SW480 (cell line): ENCODE measurements at regions not wholly inside any gene's neighbourhood (a gene's known extent, or its start where the extent isn't known, plus 50 kb on each side); places are given as distances from the start of the nearest gene placed in this dataset.

ENCODE experiments used
- DNase-seq: peaks from one replicate; pipeline ENCODE4 v3.0.0-alpha.2; 2016; ENCODE audit warnings: low spot score

DNA sequence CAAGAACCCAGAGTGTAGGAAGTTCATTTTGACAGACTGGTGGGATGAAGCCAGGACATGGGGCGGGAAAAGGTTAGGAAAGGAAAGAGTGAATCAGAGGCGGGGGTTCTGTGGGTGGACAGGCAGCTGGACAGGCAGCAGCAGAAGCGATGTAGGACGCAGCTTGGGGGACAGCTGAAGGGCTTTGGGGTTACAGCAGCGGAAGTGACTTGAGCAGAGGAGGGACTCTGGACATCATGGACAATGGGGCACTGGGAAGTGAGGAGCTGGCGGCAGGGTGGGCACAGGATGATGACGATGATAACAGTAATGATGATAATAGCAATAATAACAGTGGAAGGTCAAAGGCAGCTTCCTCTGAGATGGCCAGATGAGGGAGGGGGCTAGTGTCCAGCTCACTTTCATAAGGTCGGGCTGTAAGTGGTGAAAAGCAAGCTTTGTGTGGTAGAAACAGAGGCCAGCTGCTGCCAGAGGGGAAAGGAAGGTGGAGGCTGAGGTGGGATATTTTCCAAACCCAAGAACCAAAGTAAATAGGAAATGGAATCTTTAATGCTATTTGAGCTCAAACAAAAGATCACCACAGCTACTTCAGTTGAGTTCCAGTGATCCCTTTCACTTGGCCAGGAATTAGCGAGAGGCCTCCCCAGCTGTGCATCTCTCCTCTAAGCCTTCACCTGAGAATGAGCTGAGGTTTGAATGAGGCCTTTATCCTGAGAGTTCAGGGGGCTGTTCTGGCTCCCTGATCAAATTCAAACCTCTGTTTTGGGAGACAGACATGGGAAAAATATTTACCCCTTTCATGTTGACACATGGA lies 433.5 kb downstream of the DHX35 start:
- no peak for DNase-seq

DNA sequence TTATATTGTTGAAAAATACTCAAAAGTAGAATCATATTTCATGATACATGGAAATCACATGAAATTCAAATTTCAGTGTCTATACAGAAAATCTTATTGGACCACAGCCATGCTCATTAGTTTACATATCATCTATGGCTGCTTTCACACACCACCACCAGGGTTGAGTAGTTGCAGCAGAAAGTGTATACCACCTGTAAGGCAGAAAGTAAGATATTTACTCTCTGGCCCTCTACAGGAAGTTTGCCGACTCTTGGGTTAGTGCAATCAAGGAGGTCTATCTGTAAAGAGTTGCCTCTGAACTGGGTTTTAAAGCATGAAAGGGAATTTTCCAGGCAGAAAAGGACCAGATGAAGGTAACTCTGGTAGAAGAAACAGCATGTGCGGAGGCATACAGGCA lies 432.3 kb downstream of the DHX35 start:
- DNase-seq = no peak

DNA sequence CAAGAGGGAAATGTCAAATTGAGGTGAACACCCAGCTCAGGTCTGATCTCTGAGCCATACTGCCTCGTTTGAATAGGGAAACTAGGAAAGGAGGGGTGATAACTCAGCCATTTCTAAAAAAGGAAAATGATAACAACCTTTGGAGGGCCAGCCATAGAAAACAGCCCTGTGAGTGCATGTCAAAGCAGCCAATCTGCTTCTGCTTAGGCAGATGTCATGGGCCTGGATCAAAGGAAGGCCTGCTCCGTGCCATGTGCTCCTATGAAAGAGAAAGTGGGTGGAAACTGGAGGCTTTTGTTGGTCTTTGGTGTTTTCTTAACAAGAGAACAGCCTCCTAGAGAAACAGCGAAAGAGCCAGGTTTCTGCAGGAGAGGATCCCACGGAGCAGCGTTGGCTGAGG lies 428.0 kb downstream of the DHX35 start:
- no peak for DNase-seq

DNA sequence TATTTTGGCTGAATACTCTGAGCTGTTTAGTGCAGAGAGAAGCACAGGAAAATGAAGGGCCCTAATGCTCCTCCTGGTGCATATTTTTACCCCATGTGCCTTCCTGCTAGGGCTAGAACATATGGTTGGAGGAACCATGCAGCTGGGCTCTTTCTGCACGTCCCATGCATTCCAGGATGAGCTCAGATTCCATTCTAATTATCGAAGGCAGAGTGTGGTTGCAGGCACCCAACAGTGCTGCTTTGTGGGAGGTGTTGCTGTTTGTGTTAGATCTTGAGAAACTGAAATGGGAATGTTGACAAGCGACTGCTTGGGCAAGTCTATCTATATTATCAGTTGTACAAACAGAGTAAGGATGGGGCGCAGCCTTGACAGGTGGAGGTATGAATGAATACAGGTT lies 419.5 kb downstream of the DHX35 start:
- DNase-seq = no peak

DNA sequence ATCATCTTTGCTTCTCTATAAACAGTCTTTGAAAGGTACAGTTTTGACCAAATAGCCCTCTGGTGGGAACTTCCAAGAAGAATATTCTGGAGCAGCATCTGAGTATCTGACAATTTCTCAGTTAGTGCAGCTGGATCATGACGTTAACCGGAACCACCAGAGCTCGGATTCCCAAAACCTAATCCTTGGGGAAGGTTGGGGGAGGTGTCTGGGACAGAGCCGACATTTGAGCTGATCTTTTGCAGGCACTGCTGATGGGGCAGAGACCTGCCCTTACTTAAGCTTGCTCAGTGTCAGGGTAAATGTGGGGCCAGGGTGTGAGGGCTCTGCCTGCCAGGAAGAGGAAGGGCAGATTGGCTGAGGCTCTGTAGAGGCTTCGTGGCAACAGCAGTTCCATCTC lies 416.6 kb downstream of the DHX35 start:
- no peak for DNase-seq

DNA sequence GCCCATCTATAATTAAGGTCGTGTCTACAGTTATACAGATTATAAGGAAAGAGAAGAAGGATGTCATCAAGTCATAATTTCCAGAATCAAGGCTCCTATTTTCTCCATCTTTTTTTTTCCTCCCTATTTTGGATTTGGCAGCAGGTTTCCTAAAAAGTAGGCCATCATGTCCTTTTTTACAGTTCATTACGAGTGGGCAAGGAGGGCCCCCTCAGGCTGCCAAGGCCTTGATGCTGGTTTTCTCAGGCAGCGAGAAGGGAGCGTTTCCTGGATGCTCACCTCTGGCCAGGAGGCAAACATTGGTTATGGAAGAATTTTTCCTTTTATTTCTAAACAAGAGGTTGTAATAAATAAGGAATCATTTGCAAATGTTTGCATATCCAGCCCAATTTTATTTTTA lies 414.6 kb downstream of the DHX35 start:
- DNase-seq = no peak

DNA sequence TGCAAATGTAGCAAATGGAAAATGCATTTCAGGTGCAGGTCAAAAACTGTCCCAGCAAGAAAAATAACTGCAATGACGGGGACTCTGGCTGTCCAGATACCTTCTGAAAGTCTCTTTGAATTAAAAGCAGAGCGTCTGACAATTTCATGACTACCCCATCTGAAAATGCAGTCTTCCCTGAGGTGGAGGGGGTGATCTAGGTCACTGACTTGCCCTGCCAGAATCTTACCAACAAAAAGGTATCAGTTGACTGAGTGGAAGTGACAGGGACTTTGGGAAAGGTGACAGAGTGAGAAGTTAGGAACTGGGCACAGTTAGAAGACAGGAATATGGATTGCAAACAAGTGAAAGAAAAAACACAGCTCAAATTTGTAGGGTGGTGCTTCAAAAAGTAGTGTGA lies 402.2 kb downstream of the DHX35 start:
- no peak for DNase-seq

DNA sequence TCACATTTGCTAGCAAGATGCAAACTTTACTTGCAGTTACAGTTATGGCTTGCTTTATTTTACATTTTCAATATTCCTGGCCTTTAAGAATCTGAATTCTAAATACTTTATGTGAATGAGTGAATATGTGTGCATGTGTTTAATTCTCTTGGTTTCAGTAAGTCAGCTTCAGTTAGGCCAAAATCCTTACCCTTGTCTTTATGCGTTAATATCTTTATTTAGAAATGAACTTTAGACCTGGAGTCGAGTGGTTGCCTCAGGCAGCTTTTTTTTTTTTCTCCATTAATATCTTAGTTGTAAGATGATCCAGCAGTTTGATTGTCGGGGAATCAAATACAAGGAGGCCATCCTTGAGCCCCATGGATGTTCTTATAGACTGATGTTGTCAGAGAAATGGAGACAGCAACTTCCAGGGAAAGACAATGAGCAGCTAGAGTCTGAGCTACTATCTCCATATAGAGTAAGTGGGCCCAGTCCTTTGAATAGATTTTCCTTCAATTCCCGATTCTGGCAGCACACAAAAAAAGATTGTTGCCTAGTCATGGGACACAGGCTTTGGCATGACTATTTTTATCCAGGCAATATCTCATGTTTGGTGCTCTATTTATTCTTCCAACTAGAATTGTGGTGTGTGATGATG lies 398.0 kb downstream of the DHX35 start:
- DNase-seq = no peak

DNA sequence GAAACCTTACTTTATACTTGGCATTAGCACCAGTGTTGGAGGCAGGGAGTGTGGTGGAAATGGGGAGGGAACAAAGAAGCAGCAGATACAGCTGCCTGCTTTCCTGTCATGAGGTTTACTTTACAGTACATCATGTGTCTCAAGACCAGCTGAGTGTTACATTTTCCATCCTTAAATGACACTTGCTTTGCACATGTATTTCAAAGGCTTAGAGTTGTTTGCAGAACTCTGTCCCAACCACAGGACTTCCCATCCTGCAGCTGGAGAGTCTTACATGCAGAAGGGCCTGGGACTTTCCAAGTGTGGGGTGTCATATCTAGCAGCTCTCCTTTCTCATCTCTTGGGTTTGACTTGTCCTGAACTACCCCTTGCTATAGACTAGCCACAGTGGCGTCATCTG lies 395.9 kb downstream of the DHX35 start:
- no peak for DNase-seq

DNA sequence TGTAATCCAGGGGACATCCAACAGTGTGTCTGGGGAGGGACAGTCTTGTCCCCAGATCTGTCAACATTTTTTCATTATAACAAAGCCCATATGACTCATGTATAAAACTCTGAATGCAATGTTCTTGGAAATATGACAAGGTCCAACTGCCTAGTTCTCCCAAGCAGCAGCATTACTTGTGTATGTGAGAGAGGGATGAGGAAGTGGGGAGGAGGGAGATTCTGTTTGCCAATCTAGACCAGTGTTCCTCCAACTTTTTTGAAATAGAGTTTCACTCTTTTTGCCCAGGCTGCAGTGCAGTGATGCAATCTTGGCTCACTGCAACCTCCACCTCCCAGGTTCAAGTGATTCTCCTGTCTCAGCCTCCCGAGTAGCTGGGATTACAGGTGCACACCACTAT lies 394.8 kb downstream of the DHX35 start:
- no peak for DNase-seq

DNA sequence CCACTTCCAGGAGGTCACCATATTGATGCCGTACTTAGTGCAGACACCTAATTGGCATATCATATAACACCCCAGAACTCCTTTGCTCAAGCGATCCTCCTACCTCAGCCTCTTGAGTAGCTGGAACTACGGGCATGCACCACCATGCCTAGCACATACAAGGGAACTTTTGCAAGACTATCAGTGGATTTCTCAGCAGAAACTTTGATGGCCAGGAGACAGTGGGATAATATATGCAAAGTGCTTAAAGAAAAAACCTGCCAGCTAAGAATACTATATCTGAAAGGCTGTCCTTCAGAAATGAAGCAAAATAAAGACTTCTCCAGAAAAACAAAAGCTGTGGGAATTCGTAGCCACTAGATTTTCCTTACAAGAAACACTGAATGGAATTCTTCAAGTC lies 387.1 kb downstream of the DHX35 start:
- DNase-seq = no peak

DNA sequence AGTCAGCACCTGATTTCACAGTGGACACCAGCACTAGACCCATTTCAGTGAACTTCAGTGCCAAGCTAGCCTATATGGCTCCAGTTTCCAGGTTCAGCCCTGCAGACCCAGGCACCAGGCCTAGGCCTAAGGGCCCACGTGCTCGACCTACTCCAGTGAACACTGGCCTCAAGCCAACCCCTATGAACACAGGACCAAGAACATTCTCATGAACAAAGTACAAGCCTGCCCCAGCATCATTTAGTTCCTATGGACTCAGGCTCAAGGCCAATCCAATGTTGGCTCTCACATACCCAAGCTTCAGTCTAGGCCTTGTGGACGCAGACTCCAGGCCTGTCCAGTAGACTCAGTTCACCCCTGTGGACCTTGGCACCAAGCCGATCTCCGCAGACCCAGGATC lies 385.5 kb downstream of the DHX35 start:
- no peak for DNase-seq

DNA sequence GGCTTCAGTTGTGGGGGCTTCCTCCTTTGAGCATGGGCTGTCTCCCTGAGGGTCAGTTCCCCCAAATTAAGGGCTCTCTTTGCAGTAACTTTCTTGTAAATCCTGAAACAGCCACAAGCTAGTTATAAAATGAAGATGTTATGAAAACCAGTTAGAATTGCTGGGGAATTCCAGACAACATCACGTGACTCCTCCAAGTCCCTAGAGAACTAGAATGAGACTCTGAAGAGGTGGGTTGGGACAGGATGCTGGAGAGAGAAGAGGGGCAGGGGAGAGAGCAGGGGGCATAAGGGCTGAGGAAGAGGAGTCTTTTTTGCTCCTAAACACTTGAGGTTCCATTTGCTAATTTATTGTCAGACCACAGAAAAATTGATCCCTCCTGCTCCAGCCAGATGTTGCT lies 380.3 kb downstream of the DHX35 start:
- DNase-seq = no peak

DNA sequence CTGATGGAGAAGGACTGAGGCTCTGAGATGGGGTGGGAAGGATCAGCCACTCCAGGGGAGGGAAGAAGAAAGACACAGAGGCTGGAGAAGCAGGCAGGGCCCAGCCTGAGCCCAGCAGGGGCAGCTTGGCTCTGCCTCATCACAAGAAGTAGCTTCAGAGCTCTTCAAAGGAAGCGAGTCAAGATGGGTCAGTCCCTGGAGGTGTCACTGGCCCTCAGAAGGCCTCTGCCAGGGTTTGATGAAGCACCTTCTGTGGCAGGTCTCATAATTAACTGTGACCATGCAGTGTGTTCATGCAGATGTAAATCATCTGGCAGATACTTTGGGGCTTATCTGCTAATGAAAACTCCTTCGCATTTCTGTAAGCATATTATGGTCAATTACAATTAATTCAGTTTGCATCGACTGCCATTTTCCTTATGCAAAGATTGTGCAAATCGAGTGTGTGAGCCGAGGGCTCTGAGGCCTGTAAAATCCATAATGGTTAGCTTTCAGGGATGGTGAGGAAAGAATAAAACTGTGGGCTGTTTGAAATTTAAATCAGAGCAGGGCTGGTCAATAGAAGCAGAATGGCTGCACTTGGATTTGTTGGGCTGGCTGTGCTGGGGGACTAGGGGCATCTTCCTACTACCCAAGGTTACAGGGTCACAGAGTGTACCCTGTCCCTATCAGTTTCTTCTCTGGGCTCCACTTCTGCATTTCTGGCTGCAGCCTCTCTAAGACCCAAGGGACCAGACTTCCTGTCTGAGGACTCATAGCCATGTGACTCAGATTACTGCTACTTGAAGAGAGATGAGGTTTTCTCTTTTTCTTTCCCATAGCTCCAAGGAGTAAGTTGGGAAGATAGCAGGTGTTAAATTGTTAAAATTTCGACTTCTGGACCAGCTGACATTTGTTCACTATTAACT lies 376.6 kb downstream of the DHX35 start:
- DNase-seq = no peak

DNA sequence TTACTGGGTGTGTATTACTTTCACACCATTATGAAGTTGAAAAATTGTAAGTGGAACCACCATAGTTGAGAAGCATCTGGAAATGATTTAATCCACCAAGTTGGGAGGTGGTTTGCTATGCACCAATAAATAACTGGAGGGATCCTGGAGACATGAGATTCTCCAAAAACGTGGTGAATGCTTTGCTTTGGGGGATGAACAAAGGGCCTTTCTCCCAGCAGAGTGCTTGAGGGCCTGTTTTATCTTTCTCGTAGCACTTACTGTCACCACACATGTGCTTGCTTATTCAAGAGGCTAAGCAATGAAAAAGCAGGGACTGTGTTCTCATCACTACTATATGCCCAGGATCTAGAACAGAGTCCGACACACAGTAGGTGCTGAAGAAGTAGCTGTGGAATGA lies 371.1 kb downstream of the DHX35 start:
- no peak for DNase-seq

DNA sequence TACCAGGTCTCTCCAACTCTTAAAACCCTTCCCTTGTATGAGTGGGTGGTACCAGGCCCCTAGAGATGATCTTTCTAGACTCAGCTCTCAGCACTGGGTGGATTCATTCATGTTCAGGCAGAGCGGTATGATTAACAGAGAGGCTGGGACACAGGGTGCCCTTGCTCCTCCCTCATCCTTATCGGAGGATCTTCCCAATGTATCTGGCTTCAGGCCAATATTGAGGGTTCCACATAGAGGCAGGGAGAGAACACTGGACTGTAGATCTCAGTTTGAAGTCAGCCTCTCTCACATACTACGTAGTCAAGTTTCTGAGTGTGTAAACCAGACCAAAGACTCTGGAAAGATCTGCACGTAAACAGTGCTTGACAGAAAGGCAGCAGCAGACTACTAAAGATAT lies 366.2 kb downstream of the DHX35 start:
- DNase-seq = no peak

DNA sequence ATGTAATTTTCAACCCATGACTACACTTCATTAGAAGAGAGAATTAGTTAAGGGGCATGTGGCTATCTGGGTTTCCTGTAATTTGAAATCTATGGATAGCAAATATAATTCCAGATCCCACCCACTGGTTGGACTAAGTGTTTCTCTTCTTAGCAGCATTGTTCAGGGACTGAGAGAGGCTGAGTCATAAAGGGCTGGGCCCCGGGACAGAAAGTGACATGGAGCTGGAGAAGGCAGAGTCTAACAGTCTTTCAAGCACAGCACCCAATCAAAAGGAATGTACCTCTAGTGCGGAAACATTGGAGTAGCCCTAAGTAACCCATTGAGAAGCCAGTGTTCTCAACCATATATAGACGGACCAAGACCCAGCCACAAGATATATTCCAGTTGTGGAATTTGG lies 363.9 kb downstream of the DHX35 start:
- DNase-seq = peak; percentile 65

DNA sequence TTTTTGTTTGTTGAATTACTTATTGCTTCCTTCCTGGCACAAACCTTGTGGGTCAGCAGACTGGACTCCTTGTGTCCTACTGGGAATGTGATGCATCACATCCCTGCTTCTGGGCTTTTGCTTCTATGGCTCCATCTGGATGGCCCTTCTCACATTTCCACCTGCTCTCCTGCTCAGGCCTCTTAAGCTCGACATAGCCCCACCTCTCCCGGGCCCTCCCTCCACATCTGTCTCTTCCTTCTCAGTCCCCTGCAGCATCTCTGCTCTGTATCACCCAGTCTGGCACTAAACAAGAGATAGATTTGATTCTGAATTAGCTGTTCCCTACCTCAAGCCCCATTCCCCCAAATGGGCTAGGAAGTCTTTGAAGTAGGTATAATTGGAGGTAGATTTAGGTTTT lies 356.8 kb downstream of the DHX35 start:
- DNase-seq = no peak

DNA sequence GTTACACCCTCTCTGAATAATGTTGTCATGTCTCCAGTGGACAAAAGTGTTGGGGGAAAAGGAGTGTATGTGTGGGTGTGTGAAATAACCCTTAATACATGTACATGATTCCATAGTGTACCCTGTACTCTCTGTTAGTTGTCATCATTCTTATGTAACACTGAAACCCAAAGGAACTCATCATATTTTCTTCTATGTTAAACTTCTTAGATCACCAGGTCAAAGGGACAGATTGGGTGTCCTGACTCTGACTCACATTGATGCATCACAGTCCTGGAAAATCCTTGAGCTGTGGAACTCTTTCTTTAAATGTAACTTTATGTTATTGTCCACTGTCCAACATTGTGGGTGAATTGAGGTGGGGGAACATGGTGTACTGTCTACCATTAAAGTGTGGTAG lies 350.5 kb downstream of the DHX35 start:
- no peak for DNase-seq

DNA sequence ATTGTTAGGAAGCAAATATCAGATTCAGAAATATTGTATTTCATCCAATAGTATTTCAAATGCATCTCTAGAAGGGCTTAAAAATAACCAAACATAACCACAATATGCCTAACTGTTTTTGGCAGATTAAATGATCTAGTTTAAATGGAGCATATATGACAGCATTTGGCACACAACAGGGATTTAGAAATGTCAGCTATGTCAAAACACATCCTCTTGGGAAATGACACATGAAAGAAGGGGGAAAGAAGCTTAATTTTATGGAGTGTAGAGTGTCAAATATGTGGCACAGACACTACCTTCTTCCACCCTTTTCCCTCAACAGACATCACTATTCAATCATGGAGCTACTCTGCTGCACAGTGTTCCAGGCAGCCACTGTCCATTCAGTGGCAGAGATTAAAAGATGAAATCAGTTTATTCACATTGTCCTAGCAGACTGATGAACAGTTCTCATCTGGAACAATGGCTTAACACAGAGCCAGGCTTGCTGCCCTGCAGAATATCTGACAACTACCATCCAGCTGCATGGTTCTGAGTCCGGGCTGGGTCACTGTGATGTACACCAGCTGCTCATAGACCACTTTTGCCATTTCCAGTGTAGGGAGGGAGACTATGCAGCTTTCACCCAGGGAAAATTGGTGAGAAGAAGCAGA lies 349.8 kb downstream of the DHX35 start:
- DNase-seq = no peak

DNA sequence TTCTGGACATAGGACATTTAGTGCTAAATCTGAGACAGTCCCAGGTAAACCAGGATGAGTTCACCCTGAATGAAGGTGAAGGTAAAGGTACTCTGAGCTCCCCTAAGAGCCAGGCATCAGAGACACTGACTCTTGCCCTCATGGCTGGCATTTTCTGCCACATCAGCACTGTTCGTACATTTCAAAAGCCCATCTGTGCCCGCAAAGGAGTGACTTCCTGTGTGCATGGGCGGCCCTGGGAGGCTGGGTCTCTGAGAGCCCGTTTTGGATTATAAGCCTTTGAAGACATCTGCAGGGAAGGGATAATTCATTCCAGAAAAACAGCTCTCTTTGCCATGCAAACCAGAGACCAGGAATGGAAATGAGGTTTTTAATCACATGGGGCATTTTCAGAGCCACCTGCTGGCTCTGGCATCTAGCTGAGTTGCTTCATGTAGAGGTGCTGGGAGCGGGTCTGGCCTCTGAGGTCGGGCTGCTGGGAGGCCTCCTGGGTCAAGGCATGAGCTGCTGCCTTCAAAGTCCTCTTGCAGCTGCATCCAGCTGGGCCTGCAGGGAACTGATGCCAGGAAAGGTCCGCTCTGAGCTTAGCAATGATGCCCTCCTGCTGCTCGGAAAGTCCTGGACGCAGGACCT lies 348.3 kb downstream of the DHX35 start:
- DNase-seq = no peak

DNA sequence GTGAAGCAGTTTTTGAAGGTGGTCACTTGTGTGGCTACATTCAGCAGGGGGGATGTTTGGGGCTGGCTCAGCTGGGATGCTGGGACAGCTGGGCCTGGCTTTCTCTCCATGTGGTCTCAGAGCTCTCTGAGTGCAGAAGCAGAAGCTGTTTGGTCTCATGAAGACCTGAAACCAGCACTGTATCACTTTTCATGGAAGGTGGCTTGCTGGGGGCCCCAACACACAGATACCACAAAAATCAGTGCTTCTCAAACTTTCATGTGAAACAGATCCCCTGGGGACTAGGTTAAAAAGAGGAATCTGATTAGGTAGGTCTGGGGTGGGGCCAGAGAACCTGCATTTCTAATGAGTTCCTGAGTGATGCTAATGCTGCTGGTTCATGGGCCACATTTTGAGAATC lies 347.3 kb downstream of the DHX35 start:
- DNase-seq = no peak
